ENCODE measurements at regions not wholly inside any gene's neighbourhood (a gene's known extent, or its start where the extent isn't known, plus 50 kb on each side); places are given as distances from the start of the nearest gene placed in this dataset.

DNA sequence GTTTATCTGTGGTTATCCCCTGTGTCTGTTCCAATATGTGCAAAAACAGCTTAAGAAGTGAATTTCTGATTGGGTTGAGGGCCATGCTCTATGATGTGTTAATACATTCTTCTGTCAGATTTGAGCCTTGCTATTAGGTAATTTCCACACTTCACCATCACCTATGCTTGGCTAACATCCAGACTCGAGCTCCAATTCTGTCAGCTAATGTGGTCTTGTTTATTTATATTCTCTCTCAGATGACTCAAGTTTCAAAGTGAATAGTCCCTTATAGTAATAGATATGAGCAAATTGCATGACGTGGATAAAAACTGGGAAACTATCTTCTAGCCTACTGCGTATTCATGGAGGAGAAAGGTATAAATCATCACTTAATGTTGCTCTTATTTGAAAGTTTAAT lies 451.3 kb downstream of the SNAPC1 start:
- TF ChIP-seq CTCF (IDR thresholded peaks at IDR 0.05; ENCODE audit: extremely low read depth, insufficient read depth, missing control alignments): no peak
- in situ Hi-C loops (cut with MboI; ENCODE audit: low pct_unique_long_range_greater_than_20kb, low sequenced_read_pairs, unreplicated experiment): no loop called here
- peak; percentile 3 for DNase-seq (ENCODE audit: low spot score)

- no peak for TF ChIP-seq CTCF (IDR thresholded peaks at IDR 0.05; ENCODE audit: extremely low read depth, insufficient read depth, missing control alignments)
- in situ Hi-C loops (cut with MboI; ENCODE audit: low pct_unique_long_range_greater_than_20kb, low sequenced_read_pairs, unreplicated experiment): no loop called here
- DNase-seq (ENCODE audit: low spot score): no peak
Observed at GRCh38 chr14:62216121-62216520, 453.9 kb downstream of the SNAPC1 start.

- in situ Hi-C loops (cut with MboI; ENCODE audit: low pct_unique_long_range_greater_than_20kb, low sequenced_read_pairs, unreplicated experiment): no loop called here
- no peak for DNase-seq (ENCODE audit: low spot score)
Observed at GRCh38 chr14:62234849-62235248, 472.6 kb downstream of the SNAPC1 start.

DNA sequence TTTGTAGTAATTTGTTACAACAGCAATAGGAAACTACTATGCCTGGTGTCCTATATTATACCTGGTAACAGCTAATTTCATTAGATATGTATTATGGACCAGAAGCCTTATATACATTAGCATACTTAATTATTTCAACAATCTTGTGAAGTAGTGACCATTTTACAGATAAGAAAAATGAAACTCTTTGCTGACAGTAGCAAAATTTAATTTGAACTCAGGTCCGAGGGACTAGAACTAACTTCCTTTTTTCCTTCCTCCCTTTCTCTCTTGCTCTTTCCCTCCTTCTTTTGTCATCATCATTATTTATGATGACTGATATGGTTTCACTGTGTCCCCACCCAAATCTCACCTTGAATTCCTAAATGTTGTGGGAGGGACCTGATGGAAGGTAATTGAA lies 482.0 kb downstream of the SNAPC1 start:
- DNase-seq (ENCODE audit: low spot score): no peak
- in situ Hi-C loops (cut with MboI; ENCODE audit: low pct_unique_long_range_greater_than_20kb, low sequenced_read_pairs, unreplicated experiment): no loop called here
- TF ChIP-seq CTCF (IDR thresholded peaks at IDR 0.05; ENCODE audit: extremely low read depth, insufficient read depth, missing control alignments): no peak

More at GRCh38 chr14:62234849-62235248, 472.6 kb downstream of the SNAPC1 start:
- no peak for TF ChIP-seq CTCF (IDR thresholded peaks at IDR 0.05; ENCODE audit: extremely low read depth, insufficient read depth, missing control alignments)

DNA sequence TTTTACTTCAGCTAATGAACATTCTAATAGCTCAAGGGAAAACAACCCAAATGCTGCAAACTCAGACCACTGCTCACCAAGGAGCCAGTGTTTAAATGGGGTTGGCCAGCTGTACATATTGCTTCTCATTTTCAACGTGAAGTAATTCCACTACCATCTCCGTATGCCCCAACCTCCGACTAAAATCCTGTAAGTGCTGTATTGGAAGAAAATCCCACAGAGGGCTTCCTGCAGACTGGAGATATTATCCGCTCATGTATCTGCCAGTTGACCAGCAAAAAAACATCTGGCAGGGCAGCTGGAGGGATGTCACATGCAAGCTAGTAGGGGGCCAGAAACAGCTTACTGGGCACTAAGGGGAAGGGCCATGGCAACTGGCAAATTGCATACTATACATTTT lies 485.0 kb downstream of the SNAPC1 start:
- DNase-seq (ENCODE audit: low spot score): no peak
- in situ Hi-C loops (cut with MboI; ENCODE audit: low pct_unique_long_range_greater_than_20kb, low sequenced_read_pairs, unreplicated experiment): no loop called here
- no peak for TF ChIP-seq CTCF (IDR thresholded peaks at IDR 0.05; ENCODE audit: extremely low read depth, insufficient read depth, missing control alignments)

GRCh38 chr14:62251237-62251636 lies 489.0 kb downstream of the SNAPC1 start:
- in situ Hi-C loops (cut with MboI; ENCODE audit: low pct_unique_long_range_greater_than_20kb, low sequenced_read_pairs, unreplicated experiment): no loop called here
- no peak for TF ChIP-seq CTCF (IDR thresholded peaks at IDR 0.05; ENCODE audit: extremely low read depth, insufficient read depth, missing control alignments)
- DNase-seq (ENCODE audit: low spot score): no peak

DNA sequence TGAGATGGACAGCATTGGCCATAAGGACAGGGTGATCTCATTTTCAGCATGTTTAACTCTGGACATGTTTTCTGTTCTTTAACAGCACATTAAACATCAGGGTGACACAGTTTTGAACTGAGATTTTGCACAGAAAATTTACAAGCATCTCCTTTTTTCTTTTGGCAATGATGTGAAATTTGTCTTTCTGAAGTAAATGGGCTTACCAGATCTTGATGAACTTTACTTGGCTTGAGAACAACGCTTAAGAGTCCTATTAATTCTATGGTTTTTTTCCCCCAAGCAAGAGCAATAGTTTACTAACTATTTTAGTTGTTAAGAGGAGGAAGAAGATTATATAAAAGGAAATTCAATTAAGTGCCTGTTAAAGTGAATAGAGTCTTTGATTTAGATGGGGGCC lies 491.0 kb downstream of the SNAPC1 start:
- no peak for TF ChIP-seq CTCF (IDR thresholded peaks at IDR 0.05; ENCODE audit: extremely low read depth, insufficient read depth, missing control alignments)

More for the DNA sequence above, 491.0 kb downstream of the SNAPC1 start:
- DNase-seq (ENCODE audit: low spot score): no peak
- in situ Hi-C loops (cut with MboI; ENCODE audit: low pct_unique_long_range_greater_than_20kb, low sequenced_read_pairs, unreplicated experiment): no loop called here

All from GM13977 (cell line).